ENCODE measurements at regions not wholly inside any gene's neighbourhood (a gene's known extent, or its start where the extent isn't known, plus 50 kb on each side); places are given as distances from the start of the nearest gene placed in this dataset.
"Not testable (repeated sequence)": the region's sequence is repeated elsewhere in the genome, so short reads cannot be mapped to it uniquely, and the experiment has no call there.

DNA sequence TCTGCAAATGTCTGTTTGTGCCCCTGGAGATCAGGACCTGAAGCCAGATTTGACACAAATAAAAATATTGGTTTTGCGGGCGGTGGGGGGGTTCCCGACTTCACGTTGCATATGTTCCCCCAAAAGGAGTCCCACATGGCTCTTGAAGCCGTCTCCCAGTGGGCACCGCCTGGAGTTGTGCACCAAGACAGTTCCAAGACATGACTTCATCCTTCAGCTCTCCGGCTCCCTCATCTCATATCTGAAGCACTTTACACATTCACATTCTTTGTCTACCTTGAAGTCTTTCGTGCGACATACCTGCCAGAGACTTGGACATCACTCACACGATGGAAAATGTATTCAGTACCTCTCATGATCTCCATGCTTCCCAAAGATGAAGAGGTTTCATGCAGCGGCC is 362.8 kb upstream of the FOXK1 start:
- no peak for DNase-seq (ENCODE audit: extremely low spot score)
- no peak overlapping the region for H3K4me3 ChIP-seq (ENCODE audit: low read depth, low read length)
- no peak overlapping the region for H3K27ac ChIP-seq (ENCODE audit: low read depth)
- 89% methylated on average over 11 of the region's 11 CpGs for WGBS
- no peaks in the 10 kb centered on the region for H3K4me1 ChIP-seq (ENCODE audit: insufficient read depth)
- no peaks in the 10 kb centered on the region for H3K36me3 ChIP-seq (ENCODE audit: insufficient read depth)

GRCh38 chr7:4325732-4326131 is 356.4 kb upstream of the FOXK1 start:
- Histone ChIP-seq H3K27ac (ENCODE audit: low read depth) (no peak overlapping the region), H3K4me3 (ENCODE audit: low read depth, low read length) (no peak overlapping the region), H3K4me1 (ENCODE audit: insufficient read depth) (no peaks in the 10 kb centered on the region), H3K36me3 (ENCODE audit: insufficient read depth) (no peaks in the 10 kb centered on the region)
- no peak for DNase-seq (ENCODE audit: extremely low spot score)
- 84% methylated on average over 8 of the region's 8 CpGs for WGBS

DNA sequence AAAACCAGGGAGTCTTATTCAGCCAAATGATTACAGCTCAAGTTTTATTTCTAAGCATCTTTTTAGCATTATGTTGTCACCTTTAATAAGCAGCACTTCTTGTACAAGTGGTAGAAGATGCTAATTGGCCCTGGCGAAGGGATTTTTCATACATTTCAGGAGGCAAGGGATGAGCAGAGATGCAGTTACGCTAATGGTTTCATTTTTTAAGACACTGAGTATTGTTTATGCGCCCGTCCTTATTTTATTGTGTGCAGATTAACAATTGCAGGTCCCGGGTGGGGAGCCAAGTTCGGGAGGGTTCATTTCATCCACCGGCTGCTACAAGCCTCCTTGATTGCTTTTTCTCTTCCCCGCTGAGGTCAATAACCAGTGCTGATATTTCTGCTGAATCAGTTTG is 350.4 kb upstream of the FOXK1 start:
- Histone ChIP-seq H3K36me3 (ENCODE audit: insufficient read depth) (no peaks in the 10 kb centered on the region), H3K4me3 (ENCODE audit: low read depth, low read length) (no peak overlapping the region), H3K27ac (ENCODE audit: low read depth) (no peak overlapping the region), H3K4me1 (ENCODE audit: insufficient read depth) (no peaks in the 10 kb centered on the region)
- no peak for DNase-seq (ENCODE audit: extremely low spot score)
- 78% methylated on average over 8 of the region's 8 CpGs for WGBS

DNA sequence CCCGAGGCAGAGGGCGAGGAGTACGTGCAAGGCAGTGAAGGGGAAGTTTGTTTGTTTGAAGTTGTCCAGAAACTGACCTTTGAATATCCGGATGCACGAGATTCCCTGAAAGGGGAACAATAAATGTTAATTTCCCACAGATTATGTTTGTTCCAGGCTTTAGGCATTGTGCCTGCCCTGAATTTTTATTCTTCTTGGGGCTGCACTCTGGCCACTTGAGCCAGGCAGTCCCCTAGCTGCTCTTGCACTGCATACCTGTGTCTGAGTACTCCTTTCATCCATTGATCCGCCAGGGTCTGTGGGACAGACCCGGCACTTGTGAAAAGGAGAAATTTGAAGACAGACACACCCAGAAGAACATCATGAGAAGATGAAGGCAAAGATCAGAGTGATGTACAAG is 343.5 kb upstream of the FOXK1 start:
- no peak for DNase-seq (ENCODE audit: extremely low spot score)
- no peaks in the 10 kb centered on the region for H3K36me3 ChIP-seq (ENCODE audit: insufficient read depth)
- WGBS, result 86% methylated on average over 7 of the region's 7 CpGs
- H3K27ac ChIP-seq (ENCODE audit: low read depth), result no peak overlapping the region
- no peaks in the 10 kb centered on the region for H3K4me1 ChIP-seq (ENCODE audit: insufficient read depth)
- H3K4me3 ChIP-seq (ENCODE audit: low read depth, low read length), result no peak overlapping the region

DNA sequence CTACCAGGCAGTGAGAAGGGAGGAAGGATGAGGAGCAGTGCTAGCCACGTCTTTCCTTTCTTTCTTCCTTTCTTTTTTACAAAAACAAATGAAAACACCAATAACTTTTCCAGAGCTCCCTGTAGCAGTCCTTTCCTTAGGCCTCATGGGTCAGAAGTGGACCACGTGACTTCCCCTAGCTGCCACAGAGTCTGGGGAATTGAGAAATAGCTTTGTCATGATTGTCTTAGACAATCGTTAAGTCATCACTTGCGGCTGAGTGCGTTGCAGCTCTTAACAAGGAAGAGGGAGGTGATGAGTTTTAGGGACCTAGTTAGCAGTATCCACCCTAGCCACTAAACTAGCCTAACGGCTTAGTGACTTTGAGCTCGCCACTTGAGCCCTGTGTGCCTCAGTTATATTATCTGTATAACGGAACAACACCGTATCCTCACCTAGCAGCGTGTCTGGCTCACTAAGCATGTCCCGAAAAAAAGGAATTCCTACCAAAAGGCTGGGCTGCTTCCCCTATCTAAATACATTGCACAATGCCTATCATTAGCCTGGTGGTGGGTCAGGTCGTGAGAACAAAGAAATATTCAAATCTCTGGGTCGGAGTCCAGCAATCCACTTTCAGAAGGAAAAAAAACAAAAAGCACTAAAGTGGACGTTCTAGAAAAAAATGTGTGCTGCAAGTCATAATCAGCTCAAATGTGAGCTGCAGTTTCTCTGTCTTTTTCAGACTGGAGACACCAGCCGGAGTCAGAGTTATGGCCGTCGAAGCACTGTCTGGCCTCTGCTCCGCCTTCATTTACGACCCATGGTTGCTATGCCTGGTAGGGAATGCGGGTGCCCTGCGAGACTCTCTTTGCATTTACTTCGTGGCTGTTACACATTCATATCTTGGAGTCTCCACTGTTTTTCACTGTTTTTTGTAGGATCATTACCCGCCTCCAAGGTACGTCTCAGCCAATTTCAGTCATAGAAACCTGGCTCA is 338.5 kb upstream of the FOXK1 start:
- no peak overlapping the region for H3K27ac ChIP-seq (ENCODE audit: low read depth)
- WGBS, result 74% methylated on average over 24 of the region's 24 CpGs
- no peaks in the 10 kb centered on the region for H3K4me1 ChIP-seq (ENCODE audit: insufficient read depth)
- no peak for DNase-seq (ENCODE audit: extremely low spot score)
- H3K36me3 ChIP-seq (ENCODE audit: insufficient read depth), result no peaks in the 10 kb centered on the region
- no peak overlapping the region for H3K4me3 ChIP-seq (ENCODE audit: low read depth, low read length)

DNA sequence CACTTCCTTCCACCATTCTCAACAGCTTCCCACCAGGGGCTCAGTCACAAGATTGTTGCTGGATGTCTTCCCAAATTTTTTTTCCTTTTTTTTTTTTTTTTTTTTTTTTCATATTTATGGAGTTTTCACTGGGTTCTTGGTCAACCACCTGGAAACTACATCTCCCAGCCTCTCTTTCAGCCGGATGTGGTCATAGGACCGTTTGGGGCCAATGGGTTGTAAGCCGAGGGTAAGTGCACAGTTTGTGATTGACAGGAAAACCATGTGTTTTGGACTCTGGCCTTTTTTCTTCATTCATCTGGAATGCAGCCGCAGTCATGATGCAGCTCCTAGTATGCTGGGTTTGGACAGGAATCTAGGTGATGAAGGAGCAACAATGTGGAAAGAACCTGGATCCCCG is 337.1 kb upstream of the FOXK1 start:
- Histone ChIP-seq H3K4me1 (ENCODE audit: insufficient read depth) (no peaks in the 10 kb centered on the region), H3K36me3 (ENCODE audit: insufficient read depth) (no peaks in the 10 kb centered on the region), H3K4me3 (ENCODE audit: low read depth, low read length) (no peak overlapping the region), H3K27ac (ENCODE audit: low read depth) (no peak overlapping the region)
- 92% methylated on average over 5 of the region's 5 CpGs for WGBS
- no peak for DNase-seq (ENCODE audit: extremely low spot score)

GRCh38 chr7:4352069-4352468 is 330.0 kb upstream of the FOXK1 start:
- Histone ChIP-seq H3K36me3 (ENCODE audit: insufficient read depth) (no peaks in the 10 kb centered on the region), H3K4me3 (ENCODE audit: low read depth, low read length) (no peak overlapping the region), H3K27ac (ENCODE audit: low read depth) (no peak overlapping the region), H3K4me1 (ENCODE audit: insufficient read depth) (no peaks in the 10 kb centered on the region)
- 89% methylated on average over 1 of the region's 1 CpG for WGBS
- DNase-seq (ENCODE audit: extremely low spot score), result no peak

DNA sequence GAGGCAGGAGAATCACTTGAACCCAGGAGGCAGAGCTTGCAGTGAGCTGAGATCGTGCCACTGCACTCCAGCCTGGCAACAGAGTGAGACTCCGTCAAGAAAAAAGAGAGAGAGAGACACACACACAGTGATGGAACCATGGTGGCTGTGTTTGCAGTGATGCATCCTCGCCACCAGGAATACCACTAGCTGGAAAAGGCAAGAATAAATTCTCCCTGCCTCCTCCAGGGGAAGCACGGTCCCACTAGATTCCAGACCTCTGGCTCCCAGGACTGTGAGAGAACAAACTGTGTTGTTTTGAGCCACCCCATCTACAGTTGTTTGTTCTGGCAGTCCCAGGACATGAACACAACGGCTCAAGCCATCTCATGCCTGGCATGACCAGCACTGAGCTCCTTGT is 320.3 kb upstream of the FOXK1 start:
- no peaks in the 10 kb centered on the region for H3K36me3 ChIP-seq (ENCODE audit: insufficient read depth)
- WGBS, result 80% methylated on average over 5 of the region's 5 CpGs
- H3K27ac ChIP-seq (ENCODE audit: low read depth), result no peak overlapping the region
- H3K4me3 ChIP-seq (ENCODE audit: low read depth, low read length), result no peak overlapping the region
- no peak for DNase-seq (ENCODE audit: extremely low spot score)
- H3K4me1 ChIP-seq (ENCODE audit: insufficient read depth), result no peaks in the 10 kb centered on the region

DNA sequence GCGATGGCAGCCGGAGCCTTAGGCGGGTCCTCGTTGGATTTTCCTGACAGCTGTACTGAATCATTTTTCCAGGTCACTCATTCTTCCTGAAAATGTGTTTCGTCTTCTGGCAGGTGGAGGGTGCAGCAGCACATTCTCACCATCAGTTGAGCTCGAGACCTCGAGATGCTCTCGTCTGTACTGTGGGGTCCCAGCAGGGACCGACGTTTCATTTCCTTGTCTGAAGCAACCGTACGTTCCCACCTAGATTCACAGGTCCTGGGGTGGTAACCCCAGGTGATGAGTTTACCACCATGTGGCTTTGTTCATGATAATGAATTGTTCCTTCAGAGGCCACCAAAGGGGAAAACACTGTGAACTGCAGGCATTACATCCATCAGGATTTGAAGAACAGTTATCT is 298.5 kb upstream of the FOXK1 start:
- Histone ChIP-seq H3K4me1 (ENCODE audit: insufficient read depth) (no peaks in the 10 kb centered on the region), H3K27ac (ENCODE audit: low read depth) (no peak overlapping the region), H3K36me3 (ENCODE audit: insufficient read depth) (no peaks in the 10 kb centered on the region), H3K4me3 (ENCODE audit: low read depth, low read length) (no peak overlapping the region)
- WGBS, result 85% methylated on average over 12 of the region's 12 CpGs
- no peak for DNase-seq (ENCODE audit: extremely low spot score)

GRCh38 chr7:4386190-4386589 is 295.9 kb upstream of the FOXK1 start:
- Histone ChIP-seq H3K36me3 (ENCODE audit: insufficient read depth) (no peaks in the 10 kb centered on the region), H3K4me1 (ENCODE audit: insufficient read depth) (no peaks in the 10 kb centered on the region), H3K27ac (ENCODE audit: low read depth) (no peak overlapping the region), H3K4me3 (ENCODE audit: low read depth, low read length) (no peak overlapping the region)
- 57% methylated on average over 6 of the region's 6 CpGs for WGBS
- DNase-seq (ENCODE audit: extremely low spot score), result no peak

DNA sequence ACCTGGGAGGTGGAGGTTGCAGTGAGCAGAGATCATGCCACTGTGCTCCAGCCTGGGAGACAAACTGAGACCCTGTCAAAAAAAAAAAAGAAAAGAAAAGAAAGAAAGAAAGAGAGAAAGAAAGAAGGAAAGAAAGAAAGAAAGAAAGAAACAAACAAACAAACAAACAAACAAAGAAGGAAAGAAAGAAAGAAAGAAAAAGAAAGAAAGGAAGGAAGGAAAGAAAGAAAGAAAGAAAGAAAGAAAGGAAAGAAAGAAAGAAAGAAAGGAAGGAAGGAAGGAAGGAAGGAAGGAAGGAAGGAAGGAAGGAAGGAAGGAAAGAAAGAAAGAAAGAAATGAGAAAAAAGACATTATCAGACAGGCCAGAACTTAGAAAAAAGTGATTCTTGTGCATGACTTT is 291.0 kb upstream of the FOXK1 start:
- not testable (repeated sequence) for H3K4me3 ChIP-seq (ENCODE audit: low read depth, low read length); DNase-seq (ENCODE audit: extremely low spot score); H3K4me1 ChIP-seq (ENCODE audit: insufficient read depth); H3K36me3 ChIP-seq (ENCODE audit: insufficient read depth); H3K27ac ChIP-seq (ENCODE audit: low read depth)

DNA sequence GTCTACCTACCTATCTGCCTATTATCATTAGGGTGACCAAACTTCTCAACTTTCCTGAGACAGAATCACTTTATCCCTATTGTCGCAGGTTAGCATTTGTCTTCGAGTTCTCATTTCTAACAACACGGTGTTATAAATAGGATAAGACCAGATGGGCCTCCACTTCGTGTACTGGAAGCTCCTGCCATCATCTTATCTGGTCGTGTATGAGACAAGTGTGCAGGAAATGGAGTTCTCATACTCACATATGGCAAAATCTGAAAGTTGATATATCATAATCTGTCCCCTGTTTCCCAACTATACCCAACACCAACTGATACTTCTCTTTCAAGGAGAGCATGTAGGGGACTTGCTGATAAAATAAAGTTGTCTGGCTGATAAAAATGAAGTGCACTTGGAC is 287.4 kb upstream of the FOXK1 start:
- DNase-seq (ENCODE audit: extremely low spot score), result no peak
- Histone ChIP-seq H3K36me3 (ENCODE audit: insufficient read depth) (no peaks in the 10 kb centered on the region), H3K4me1 (ENCODE audit: insufficient read depth) (no peaks in the 10 kb centered on the region), H3K27ac (ENCODE audit: low read depth) (no peak overlapping the region), H3K4me3 (ENCODE audit: low read depth, low read length) (no peak overlapping the region)
- 69% methylated on average over 5 of the region's 5 CpGs for WGBS

- whole genome bisulfite sequencing, result 76% methylated on average over 4 of the region's 4 CpGs
- no peak for DNase-seq (ENCODE audit: extremely low spot score)
Observed at GRCh38 chr7:4399121-4399520, 283.0 kb upstream of the FOXK1 start.

GRCh38 chr7:4399596-4399995 is 282.5 kb upstream of the FOXK1 start:
- Histone ChIP-seq H3K27ac (ENCODE audit: low read depth) (no peak overlapping the region), H3K36me3 (ENCODE audit: insufficient read depth) (no peaks in the 10 kb centered on the region), H3K4me1 (ENCODE audit: insufficient read depth) (no peaks in the 10 kb centered on the region), H3K4me3 (ENCODE audit: low read depth, low read length) (no peak overlapping the region)
- no peak for DNase-seq (ENCODE audit: extremely low spot score)
- 89% methylated on average over 8 of the region's 8 CpGs for WGBS

More at GRCh38 chr7:4399121-4399520, 283.0 kb upstream of the FOXK1 start:
- Histone ChIP-seq H3K4me3 (ENCODE audit: low read depth, low read length) (no peak overlapping the region), H3K4me1 (ENCODE audit: insufficient read depth) (no peaks in the 10 kb centered on the region), H3K27ac (ENCODE audit: low read depth) (no peak overlapping the region), H3K36me3 (ENCODE audit: insufficient read depth) (no peaks in the 10 kb centered on the region)
